ENCODE measurements at regions not wholly inside any gene's neighbourhood (a gene's known extent, or its start where the extent isn't known, plus 50 kb on each side); places are given as distances from the start of the nearest gene placed in this dataset.

DNA sequence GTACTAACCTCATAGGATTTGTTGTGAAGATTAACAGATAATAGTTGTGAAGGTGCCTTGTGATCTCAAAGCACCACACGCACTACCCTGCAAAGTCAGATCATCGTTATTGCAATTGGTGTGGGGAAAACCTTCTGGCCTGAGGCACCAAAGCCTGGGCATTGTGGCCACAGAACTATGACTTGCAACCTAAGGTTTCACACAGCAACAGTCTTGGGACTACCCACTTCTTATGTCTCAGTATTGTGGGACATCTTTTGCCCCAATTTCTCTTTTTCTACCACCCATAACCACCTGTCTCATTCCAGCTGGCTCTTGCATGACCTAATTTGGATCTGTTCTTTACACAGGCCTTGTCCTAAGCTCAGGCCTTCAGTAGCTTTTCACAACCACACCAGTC, 247.8 kb upstream of the NR4A3 start:
- no peak overlapping the region for H3K4me3 ChIP-seq (ENCODE audit: low read length)
- TF ChIP-seq, protein P1, sequence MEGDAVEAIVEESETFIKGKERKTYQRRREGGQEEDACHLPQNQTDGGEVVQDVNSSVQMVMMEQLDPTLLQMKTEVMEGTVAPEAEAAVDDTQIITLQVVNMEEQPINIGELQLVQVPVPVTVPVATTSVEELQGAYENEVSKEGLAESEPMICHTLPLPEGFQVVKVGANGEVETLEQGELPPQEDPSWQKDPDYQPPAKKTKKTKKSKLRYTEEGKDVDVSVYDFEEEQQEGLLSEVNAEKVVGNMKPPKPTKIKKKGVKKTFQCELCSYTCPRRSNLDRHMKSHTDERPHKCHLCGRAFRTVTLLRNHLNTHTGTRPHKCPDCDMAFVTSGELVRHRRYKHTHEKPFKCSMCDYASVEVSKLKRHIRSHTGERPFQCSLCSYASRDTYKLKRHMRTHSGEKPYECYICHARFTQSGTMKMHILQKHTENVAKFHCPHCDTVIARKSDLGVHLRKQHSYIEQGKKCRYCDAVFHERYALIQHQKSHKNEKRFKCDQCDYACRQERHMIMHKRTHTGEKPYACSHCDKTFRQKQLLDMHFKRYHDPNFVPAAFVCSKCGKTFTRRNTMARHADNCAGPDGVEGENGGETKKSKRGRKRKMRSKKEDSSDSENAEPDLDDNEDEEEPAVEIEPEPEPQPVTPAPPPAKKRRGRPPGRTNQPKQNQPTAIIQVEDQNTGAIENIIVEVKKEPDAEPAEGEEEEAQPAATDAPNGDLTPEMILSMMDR (conservative IDR thresholded peaks at IDR 0.05; ENCODE audit: low read length): no peak
- no peak for DNase-seq (ENCODE audit: low read depth)

- no peak for DNase-seq (ENCODE audit: low read depth)
- no peak overlapping the region for H3K4me3 ChIP-seq (ENCODE audit: low read length)
- TF ChIP-seq, protein P1 (conservative IDR thresholded peaks at IDR 0.05; ENCODE audit: low read length): no peak
These were observed 245.7 kb upstream of the NR4A3 start for GRCh38 chr9:99576002-99576401.

GRCh38 chr9:99576876-99577275, 244.8 kb upstream of the NR4A3 start:
- no peak for DNase-seq (ENCODE audit: low read depth)
- TF ChIP-seq, protein P1 (conservative IDR thresholded peaks at IDR 0.05; ENCODE audit: low read length): no peak
- H3K4me3 ChIP-seq (ENCODE audit: low read length): no peak overlapping the region

- DNase-seq (ENCODE audit: low read depth): no peak
- TF ChIP-seq, protein P1 (conservative IDR thresholded peaks at IDR 0.05; ENCODE audit: low read length): no peak
These were observed 244.3 kb upstream of the NR4A3 start for GRCh38 chr9:99577351-99577750.

DNA sequence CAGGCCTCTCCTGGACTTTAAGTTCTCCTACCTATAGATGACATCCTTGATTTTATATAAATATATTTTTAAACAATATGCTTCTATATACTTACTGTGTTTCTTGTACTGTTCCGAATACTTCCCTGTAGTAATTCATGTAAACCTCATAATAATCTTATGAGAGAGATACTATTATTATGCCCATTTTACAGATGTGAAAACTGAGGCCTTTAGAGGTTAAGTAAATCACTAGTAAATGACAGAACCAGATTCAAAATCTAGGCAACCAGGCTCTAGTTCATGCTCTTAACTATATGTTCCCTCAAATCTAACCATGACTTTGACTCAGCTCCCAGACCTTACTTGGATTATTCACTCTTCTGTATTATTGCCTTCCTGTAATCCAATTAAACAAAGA, 243.0 kb upstream of the NR4A3 start:
- H3K4me3 ChIP-seq (ENCODE audit: low read length): no peak overlapping the region
- DNase-seq (ENCODE audit: low read depth): no peak
- TF ChIP-seq, protein P1 (conservative IDR thresholded peaks at IDR 0.05; ENCODE audit: low read length): no peak

More at GRCh38 chr9:99577351-99577750, 244.3 kb upstream of the NR4A3 start:
- no peak overlapping the region for H3K4me3 ChIP-seq (ENCODE audit: low read length)

DNA sequence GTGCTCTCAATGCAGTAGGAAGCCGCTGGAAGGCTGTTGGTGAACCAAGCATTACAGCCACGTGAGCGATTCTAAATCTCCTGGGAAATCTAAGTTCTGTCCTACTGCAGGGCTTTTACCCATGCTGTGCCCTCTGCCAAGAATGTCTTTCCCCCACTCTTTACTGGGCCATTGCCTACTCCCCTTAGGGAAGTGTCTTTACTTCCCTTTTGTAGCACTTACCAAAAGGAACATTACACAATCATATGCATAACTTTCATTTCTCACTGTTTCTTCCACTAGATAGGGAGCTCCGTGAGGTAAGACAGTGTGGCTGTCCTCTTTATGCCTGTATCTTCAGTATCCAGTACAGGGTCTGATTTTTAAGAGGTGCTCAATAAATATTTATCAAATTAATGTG, 241.7 kb upstream of the NR4A3 start:
- DNase-seq (ENCODE audit: low read depth): no peak
- TF ChIP-seq, protein P1 (conservative IDR thresholded peaks at IDR 0.05; ENCODE audit: low read length): no peak
- H3K4me3 ChIP-seq (ENCODE audit: low read length): no peak overlapping the region

DNA sequence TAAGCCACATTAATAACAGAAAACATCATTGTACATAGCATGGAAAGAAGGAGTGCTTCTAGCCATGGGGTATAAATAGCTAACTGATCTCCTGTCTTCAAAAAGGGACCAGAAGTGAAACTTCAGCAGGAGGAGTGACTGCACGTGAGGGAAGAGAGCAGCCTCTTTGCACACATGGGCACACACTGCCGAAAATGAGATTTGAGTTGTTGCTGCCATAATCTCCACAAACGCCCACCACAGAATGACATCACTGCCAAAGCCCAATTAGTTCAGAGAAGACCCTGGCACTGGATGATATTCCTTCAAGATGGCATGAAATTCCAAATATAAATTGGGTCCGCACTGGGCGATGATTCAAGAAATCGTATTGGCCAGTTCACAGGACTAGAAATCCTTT, 238.9 kb upstream of the NR4A3 start:
- DNase-seq (ENCODE audit: low read depth): no peak
- TF ChIP-seq, protein P1 (conservative IDR thresholded peaks at IDR 0.05; ENCODE audit: low read length): no peak
- no peak overlapping the region for H3K4me3 ChIP-seq (ENCODE audit: low read length)

Data from AG10803 (cell line).